Upper lobe of left lung (tissue), 4 donors: ENCODE measurements at regions not wholly inside any gene's neighbourhood (a gene's known extent, or its start where the extent isn't known, plus 50 kb on each side); places are given as distances from the start of the nearest gene placed in this dataset.

Experiments
- EP300 ChIP-seq, 4 donors: sonication (generic); formaldehyde crosslinking; IDR thresholded peaks; one replicate each; pipeline ENCODE4 v1.5.1; 2017; ENCODE audit warnings: antibody characterized with exemption in 4 of 4, control low read depth in 2 of 4
- POLR2A ChIP-seq, 4 donors: fragments of 450-650 bp; IDR thresholded peaks; one replicate each; pipeline ENCODE4 v1.5.1; 2016 to 2017; ENCODE audit warnings: antibody characterized with exemption in 4 of 4, mild to moderate bottlenecking in 2 of 4
- TF ChIP-seq, protein P1 (sequence below), 6 experiments: fragments of 450-650 bp in 4 of 6; fragments of 200-600 bp in 2 of 6; sonication (generic) in 2 of 6; IDR thresholded peaks; one replicate each; pipeline ENCODE4 v1.5.1; 2016 to 2019; ENCODE audit warnings: antibody characterized with exemption in 6 of 6

DNA sequence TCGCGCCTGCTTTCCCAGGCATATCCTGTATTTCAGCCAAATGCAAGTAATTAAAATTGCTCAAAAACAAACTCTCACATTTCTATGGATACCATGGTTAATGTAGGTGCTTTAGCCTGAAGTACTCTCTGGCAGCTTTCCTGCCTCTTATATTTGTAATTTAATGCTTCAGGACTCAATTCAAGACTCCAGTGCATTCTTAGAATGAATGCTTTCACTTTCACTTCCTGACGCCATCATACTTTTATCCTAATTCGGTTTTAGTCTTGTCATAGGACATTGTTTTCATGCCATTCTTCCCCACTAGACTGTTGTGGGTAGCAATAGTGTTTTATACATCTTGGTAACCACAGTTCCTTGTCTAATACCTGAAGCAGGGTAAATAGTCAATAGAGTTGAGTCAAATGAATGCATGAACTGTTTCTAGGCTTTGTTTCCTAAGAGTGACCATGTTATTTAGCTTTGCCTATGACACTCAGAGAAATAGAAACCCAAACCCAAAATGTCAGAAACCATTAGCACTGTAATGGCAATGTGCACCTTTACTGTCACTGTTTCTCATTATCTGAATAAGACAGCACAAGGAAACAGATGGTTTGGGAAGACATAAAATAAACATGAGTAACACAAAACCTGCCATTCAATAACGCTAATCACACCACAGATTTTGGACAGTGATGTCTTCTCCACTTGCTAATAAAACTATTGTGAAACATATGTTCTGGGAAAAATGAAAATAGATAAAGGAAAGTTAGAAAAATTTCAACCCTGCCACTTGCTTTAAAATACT, 705.5 kb downstream of the CDH11 start:
- TF ChIP-seq, protein P1, sequence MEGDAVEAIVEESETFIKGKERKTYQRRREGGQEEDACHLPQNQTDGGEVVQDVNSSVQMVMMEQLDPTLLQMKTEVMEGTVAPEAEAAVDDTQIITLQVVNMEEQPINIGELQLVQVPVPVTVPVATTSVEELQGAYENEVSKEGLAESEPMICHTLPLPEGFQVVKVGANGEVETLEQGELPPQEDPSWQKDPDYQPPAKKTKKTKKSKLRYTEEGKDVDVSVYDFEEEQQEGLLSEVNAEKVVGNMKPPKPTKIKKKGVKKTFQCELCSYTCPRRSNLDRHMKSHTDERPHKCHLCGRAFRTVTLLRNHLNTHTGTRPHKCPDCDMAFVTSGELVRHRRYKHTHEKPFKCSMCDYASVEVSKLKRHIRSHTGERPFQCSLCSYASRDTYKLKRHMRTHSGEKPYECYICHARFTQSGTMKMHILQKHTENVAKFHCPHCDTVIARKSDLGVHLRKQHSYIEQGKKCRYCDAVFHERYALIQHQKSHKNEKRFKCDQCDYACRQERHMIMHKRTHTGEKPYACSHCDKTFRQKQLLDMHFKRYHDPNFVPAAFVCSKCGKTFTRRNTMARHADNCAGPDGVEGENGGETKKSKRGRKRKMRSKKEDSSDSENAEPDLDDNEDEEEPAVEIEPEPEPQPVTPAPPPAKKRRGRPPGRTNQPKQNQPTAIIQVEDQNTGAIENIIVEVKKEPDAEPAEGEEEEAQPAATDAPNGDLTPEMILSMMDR (IDR thresholded peaks at IDR 0.05): no peak
- TF ChIP-seq EP300 (IDR thresholded peaks at IDR 0.05): no peak
- TF ChIP-seq POLR2A (IDR thresholded peaks at IDR 0.05): no peak
